Neural progenitor cell (in vitro differentiated cells): ENCODE measurements at regions not wholly inside any gene's neighbourhood (a gene's known extent, or its start where the extent isn't known, plus 50 kb on each side); places are given as distances from the start of the nearest gene placed in this dataset.

ENCODE experiments used
- DNase-seq: peaks from one replicate; pipeline ENCODE4 v3.0.0-alpha.2; 2016; ENCODE audit warnings: low spot score
- H2AFZ ChIP-seq: fragments of 200-600 bp; sonication (generic); replicated peaks from 2 replicates; pipeline ENCODE4 v1.6.1; 2016; ENCODE audit warnings: antibody characterized with exemption
- H3F3A ChIP-seq: fragments of 200-600 bp; sonication (generic); 2 replicates; pipeline ENCODE4 v1.6.1; 2016; ENCODE audit warnings: antibody characterized with exemption, low read depth
- H3K27ac ChIP-seq: fragments of 200-600 bp; sonication (generic); 2 replicates; pipeline ENCODE4 v1.5.1; 2016; ENCODE audit warnings: mild to moderate bottlenecking
- H3K27me3 ChIP-seq: fragments of 200-600 bp; sonication (generic); 2 replicates; pipeline ENCODE4 v1.6.1; 2016; ENCODE audit warnings: mild to moderate bottlenecking, moderate library complexity
- H3K36me3 ChIP-seq: fragments of 200-600 bp; sonication (generic); 2 replicates; pipeline ENCODE4 v1.5.1; 2016
- H3K4me1 ChIP-seq: fragments of 200-600 bp; sonication (generic); 2 replicates; pipeline ENCODE4 v1.6.1; 2016; ENCODE audit warnings: mixed run types
- H3K4me2 ChIP-seq: fragments of 200-600 bp; sonication (generic); 2 replicates; pipeline ENCODE4 v1.6.1; 2016
- H3K4me3 ChIP-seq: fragments of 200-600 bp; sonication (generic); 2 replicates; pipeline ENCODE4 v1.5.1; 2016
- H3K79me2 ChIP-seq: fragments of 200-600 bp; sonication (generic); 2 replicates; pipeline ENCODE4 v1.6.1; 2016; ENCODE audit warnings: low read depth
- H3K9ac ChIP-seq: fragments of 200-600 bp; sonication (generic); 2 replicates; pipeline ENCODE4 v1.6.1; 2016
- H3K9me3 ChIP-seq: fragments of 200-600 bp; sonication (generic); 2 replicates; pipeline ENCODE4 v1.5.1; 2016; ENCODE audit warnings: low read depth
- H4K20me1 ChIP-seq: fragments of 200-600 bp; sonication (generic); 2 replicates; pipeline ENCODE4 v1.6.1; 2016; ENCODE audit warnings: low read depth
- H3K27ac Mint-ChIP-seq: 3 replicates; pipeline ENCODE4 v1.8.0; 2021; ENCODE audit warnings: mixed read lengths
- H3K27me3 Mint-ChIP-seq: 2 replicates; pipeline ENCODE4 v1.8.0; 2022; ENCODE audit warnings: low read depth, mild to moderate bottlenecking, inconsistent platforms, moderate library complexity, mixed read lengths; ENCODE audit not compliant: insufficient read depth
- H3K36me3 Mint-ChIP-seq: 3 replicates; pipeline ENCODE4 v1.8.0; 2021; ENCODE audit warnings: mixed read lengths
- H3K4me1 Mint-ChIP-seq: 3 replicates; pipeline ENCODE4 v1.8.0; 2021; ENCODE audit warnings: mixed read lengths
- H3K4me3 Mint-ChIP-seq: 3 replicates; pipeline ENCODE4 v1.8.0; 2021; ENCODE audit warnings: mild to moderate bottlenecking, moderate library complexity, mixed read lengths
- H3K9me3 Mint-ChIP-seq: 3 replicates; pipeline ENCODE4 v1.8.0; 2020; ENCODE audit warnings: mixed read lengths
- EZH2 ChIP-seq: fragments of 200-600 bp; sonication (generic); IDR thresholded peaks from 2 replicates; pipeline ENCODE4 v1.6.1; 2017; ENCODE audit warnings: antibody characterized with exemption, mild to moderate bottlenecking, moderate library complexity
- EZH2phosphoT487 ChIP-seq: fragments of 200-600 bp; sonication (generic); IDR thresholded peaks from 2 replicates; pipeline ENCODE4 v1.6.1; 2017; ENCODE audit warnings: antibody characterized with exemption
- TF ChIP-seq, protein P1 (sequence below): fragments of 200-600 bp; sonication (generic); IDR thresholded peaks from 2 replicates; pipeline ENCODE4 v1.5.1; 2017; ENCODE audit warnings: antibody characterized with exemption, mild to moderate bottlenecking

DNA sequence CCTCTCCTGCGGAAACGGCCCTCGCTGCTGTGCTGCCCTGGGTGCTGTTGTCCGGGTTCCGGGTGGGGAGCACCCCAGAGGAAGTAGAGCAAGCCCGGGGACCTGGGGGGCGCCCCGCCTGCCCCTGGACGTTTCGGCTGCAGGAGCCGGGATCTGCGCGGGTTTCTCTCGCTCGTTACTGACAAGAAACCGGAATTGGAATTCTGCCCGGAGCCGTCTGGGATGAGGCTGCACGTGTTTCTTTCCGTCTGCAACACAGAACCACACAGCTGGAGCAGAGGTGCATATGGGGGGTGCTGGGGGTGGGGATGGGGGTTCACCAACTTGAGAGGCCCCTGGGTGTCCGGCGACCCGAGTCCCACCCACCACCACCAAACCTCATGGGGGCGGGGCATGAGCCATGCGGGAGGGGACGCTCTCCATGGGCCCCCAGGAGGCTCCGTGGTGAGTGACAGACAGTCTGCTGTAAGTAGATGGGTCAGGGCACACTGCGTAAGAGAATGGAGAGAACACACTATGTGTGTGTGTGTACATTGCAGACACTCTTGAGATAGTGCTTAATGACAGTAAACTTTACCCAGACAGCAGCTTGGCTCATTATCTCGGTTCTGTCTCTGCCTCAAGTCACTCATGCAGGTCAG lies 261.4 kb upstream of the C1orf174 start:
- Mint-ChIP-seq H3K4me1 (peaks cover 23% of the 10 kb centered on the region), H3K36me3 (no peaks in the 10 kb centered on the region), H3K27me3 (peaks cover 23% of the 10 kb centered on the region), H3K27ac (no peak overlapping the region), H3K9me3 (peaks cover 2% of the 10 kb centered on the region), H3K4me3 (no peak overlapping the region)
- Histone ChIP-seq H3K36me3 (no peaks in the 10 kb centered on the region), H3K27me3 (no peaks in the 10 kb centered on the region), H2AFZ (no peak overlapping the region), H3F3A (no peaks in the 10 kb centered on the region), H3K79me2 (no peaks in the 10 kb centered on the region), H3K9me3 (no peaks in the 10 kb centered on the region), H3K4me2 (no peak overlapping the region), H3K27ac (no peak overlapping the region), H4K20me1 (no peaks in the 10 kb centered on the region), H3K4me1 (no peaks in the 10 kb centered on the region), H3K4me3 (no peak overlapping the region), H3K9ac (no peak overlapping the region)
- TF ChIP-seq EZH2phosphoT487 (no peak), EZH2 (no peak)
- TF ChIP-seq, protein P1, sequence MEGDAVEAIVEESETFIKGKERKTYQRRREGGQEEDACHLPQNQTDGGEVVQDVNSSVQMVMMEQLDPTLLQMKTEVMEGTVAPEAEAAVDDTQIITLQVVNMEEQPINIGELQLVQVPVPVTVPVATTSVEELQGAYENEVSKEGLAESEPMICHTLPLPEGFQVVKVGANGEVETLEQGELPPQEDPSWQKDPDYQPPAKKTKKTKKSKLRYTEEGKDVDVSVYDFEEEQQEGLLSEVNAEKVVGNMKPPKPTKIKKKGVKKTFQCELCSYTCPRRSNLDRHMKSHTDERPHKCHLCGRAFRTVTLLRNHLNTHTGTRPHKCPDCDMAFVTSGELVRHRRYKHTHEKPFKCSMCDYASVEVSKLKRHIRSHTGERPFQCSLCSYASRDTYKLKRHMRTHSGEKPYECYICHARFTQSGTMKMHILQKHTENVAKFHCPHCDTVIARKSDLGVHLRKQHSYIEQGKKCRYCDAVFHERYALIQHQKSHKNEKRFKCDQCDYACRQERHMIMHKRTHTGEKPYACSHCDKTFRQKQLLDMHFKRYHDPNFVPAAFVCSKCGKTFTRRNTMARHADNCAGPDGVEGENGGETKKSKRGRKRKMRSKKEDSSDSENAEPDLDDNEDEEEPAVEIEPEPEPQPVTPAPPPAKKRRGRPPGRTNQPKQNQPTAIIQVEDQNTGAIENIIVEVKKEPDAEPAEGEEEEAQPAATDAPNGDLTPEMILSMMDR: no peak
- DNase-seq: no peak

DNA sequence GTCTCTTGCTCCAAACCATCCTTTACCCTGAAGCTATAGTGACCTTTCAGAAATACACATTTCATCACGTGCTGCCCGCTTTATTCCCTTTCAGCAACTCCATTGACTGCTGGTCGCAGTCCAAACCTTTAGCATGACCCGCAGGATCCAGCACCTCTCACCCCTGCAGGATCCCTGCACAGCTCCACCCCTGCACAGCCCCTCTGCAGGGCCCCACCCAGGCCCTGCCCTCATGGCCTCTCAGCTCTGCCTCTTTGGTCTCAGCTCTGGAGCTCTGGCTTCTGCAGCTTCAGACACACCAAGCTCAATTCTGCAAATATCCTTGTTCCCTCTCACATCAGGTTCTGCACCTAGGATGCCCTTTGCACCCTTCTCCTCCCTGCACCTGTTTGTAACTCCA lies 264.9 kb upstream of the C1orf174 start:
- no peak overlapping the region for H3K27ac Mint-ChIP-seq
- DNase-seq: no peak

DNA sequence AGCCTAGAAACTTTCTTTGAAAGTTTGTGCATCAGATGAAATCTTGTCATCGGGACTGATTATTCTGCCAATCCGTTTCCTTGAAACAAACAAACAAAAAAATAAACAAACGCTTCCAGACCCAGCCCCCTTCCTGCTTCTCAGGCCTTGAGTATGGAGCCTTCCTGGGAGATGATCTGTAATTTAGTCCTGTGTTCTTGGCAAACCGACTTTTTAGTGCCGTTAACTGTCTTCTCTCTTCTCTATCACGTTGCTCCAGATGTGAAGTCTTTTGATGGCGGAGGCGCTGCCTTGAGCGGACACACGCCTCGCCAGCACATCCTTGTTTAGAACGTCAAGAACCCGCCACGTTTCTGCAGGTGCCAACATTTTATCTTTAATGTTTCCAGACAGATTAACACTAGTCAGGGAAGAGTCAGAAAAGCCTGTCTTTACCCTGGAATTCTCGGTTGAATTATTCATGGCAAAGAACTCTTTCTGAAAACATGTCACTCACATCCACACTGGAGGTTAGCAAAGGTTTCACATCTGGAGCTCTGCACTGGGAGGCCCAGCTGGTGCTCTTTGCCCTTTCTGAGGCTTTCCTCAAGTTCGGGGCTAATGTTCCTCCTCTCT lies 265.7 kb upstream of the C1orf174 start:
- no peak overlapping the region for H3K27ac ChIP-seq
- peaks cover 24% of the 10 kb centered on the region for H3K27me3 Mint-ChIP-seq
- no peak overlapping the region for H3K4me2 ChIP-seq
- no peak overlapping the region for H2AFZ ChIP-seq
- no peaks in the 10 kb centered on the region for H3K27me3 ChIP-seq
- H3K36me3 ChIP-seq: no peaks in the 10 kb centered on the region
- H3K27ac Mint-ChIP-seq: peak overlapping the region; percentile 50
- H3F3A ChIP-seq: no peaks in the 10 kb centered on the region
- no peak for DNase-seq
- H3K4me3 Mint-ChIP-seq: no peak overlapping the region
- TF ChIP-seq EZH2phosphoT487 (no peak), EZH2 (no peak)
- TF ChIP-seq, protein P1: no peak
- no peaks in the 10 kb centered on the region for H3K79me2 ChIP-seq
- H3K36me3 Mint-ChIP-seq: no peaks in the 10 kb centered on the region
- no peaks in the 10 kb centered on the region for H4K20me1 ChIP-seq
- H3K9ac ChIP-seq: no peak overlapping the region
- no peaks in the 10 kb centered on the region for H3K4me1 ChIP-seq
- H3K9me3 ChIP-seq: no peaks in the 10 kb centered on the region
- H3K4me1 Mint-ChIP-seq: peaks cover 25% of the 10 kb centered on the region
- no peaks in the 10 kb centered on the region for H3K9me3 Mint-ChIP-seq
- H3K4me3 ChIP-seq: no peak overlapping the region

More for the DNA sequence above, 264.9 kb upstream of the C1orf174 start:
- no peaks in the 10 kb centered on the region for H3K36me3 Mint-ChIP-seq
- no peaks in the 10 kb centered on the region for H3K9me3 Mint-ChIP-seq
- H3K4me3 Mint-ChIP-seq: no peak overlapping the region
- no peaks in the 10 kb centered on the region for H3K79me2 ChIP-seq
- H3K27me3 ChIP-seq: no peaks in the 10 kb centered on the region
- H2AFZ ChIP-seq: no peak overlapping the region
- H4K20me1 ChIP-seq: no peaks in the 10 kb centered on the region
- no peak overlapping the region for H3K9ac ChIP-seq
- H3K36me3 ChIP-seq: no peaks in the 10 kb centered on the region
- TF ChIP-seq EZH2 (no peak), EZH2phosphoT487 (no peak)
- TF ChIP-seq, protein P1: no peak
- no peaks in the 10 kb centered on the region for H3F3A ChIP-seq
- no peak overlapping the region for H3K4me3 ChIP-seq
- H3K27me3 Mint-ChIP-seq: peaks cover 22% of the 10 kb centered on the region
- no peak overlapping the region for H3K27ac ChIP-seq
- H3K9me3 ChIP-seq: no peaks in the 10 kb centered on the region
- peaks cover 25% of the 10 kb centered on the region for H3K4me1 Mint-ChIP-seq
- H3K4me1 ChIP-seq: no peaks in the 10 kb centered on the region
- no peak overlapping the region for H3K4me2 ChIP-seq
